Left lung (tissue), 4 donors: ENCODE measurements at regions not wholly inside any gene's neighbourhood (a gene's known extent, or its start where the extent isn't known, plus 50 kb on each side); places are given as distances from the start of the nearest gene placed in this dataset.

Experiments
- ATAC-seq: fragments of 200-7000 bp; cut with Tn5 transposase; one replicate; pipeline ENCODE4 v1.9.1; 2020; ENCODE audit warnings: moderate library complexity
- DNase-seq, 4 donors: peaks; one replicate each; pipeline ENCODE4 v3.0.0-alpha.2; 2013 to 2020
- H3K27ac ChIP-seq, 2 donors: fragments of 200-600 bp; sonication (generic) in 1 of 2; one replicate each; pipeline versions ENCODE4 v1.5.0 to v1.8.0; 2020 to 2021
- H3K27me3 ChIP-seq, 2 donors: fragments of 200-600 bp; sonication (generic) in 1 of 2; one replicate each; pipeline versions ENCODE4 v1.5.0 to v1.8.0; 2020 to 2021
- H3K36me3 ChIP-seq, 2 donors: fragments of 200-600 bp; sonication (generic) in 1 of 2; one replicate each; pipeline versions ENCODE4 v1.5.0 to v1.8.0; 2020 to 2021
- H3K4me1 ChIP-seq, 2 donors: fragments of 200-600 bp; one replicate each; pipeline ENCODE4 v1.8.0; 2021
- H3K4me3 ChIP-seq, 2 donors: fragments of 200-600 bp; sonication (generic) in 1 of 2; one replicate each; pipeline versions ENCODE4 v1.5.0 to v1.8.0; 2020 to 2021; ENCODE audit warnings: mild to moderate bottlenecking in 1 of 2
- H3K9me3 ChIP-seq, 2 donors: fragments of 200-600 bp; sonication (generic) in 1 of 2; one replicate each; pipeline versions ENCODE4 v1.5.0 to v1.8.0; 2020 to 2021
- intact Hi-C, 2 donors: fragments of 100-400 bp; cut with DNase I; formaldehyde crosslinking; loops; one replicate each; pipeline versions ENCODE4 v1.11.2 to v1.14.2; 2022
- TF ChIP-seq, protein P1 (sequence below), 2 donors: fragments of 200-600 bp; sonication (generic) in 1 of 2; IDR thresholded peaks; one replicate each; pipeline versions ENCODE4 v1.5.0 to v1.8.0; 2021; ENCODE audit warnings: antibody characterized with exemption in 2 of 2
- donor health status: DM: no; HTN: yes; CAD: no.
- donor health status: DM: no; HTN: no; CAD: no.

- Histone ChIP-seq H3K27me3 (no peaks in the 10 kb centered on the region), H3K4me3 (no peak overlapping the region), H3K9me3 (no peaks in the 10 kb centered on the region), H3K36me3 (no peaks in the 10 kb centered on the region), H3K27ac (peak overlapping the region in 1 of 2 donors; percentile 57), H3K4me1 (no peaks in the 10 kb centered on the region)
- intact Hi-C loops: no loop called here
- no peak for DNase-seq
- ATAC-seq: peak; percentile 89
- TF ChIP-seq, protein P1, sequence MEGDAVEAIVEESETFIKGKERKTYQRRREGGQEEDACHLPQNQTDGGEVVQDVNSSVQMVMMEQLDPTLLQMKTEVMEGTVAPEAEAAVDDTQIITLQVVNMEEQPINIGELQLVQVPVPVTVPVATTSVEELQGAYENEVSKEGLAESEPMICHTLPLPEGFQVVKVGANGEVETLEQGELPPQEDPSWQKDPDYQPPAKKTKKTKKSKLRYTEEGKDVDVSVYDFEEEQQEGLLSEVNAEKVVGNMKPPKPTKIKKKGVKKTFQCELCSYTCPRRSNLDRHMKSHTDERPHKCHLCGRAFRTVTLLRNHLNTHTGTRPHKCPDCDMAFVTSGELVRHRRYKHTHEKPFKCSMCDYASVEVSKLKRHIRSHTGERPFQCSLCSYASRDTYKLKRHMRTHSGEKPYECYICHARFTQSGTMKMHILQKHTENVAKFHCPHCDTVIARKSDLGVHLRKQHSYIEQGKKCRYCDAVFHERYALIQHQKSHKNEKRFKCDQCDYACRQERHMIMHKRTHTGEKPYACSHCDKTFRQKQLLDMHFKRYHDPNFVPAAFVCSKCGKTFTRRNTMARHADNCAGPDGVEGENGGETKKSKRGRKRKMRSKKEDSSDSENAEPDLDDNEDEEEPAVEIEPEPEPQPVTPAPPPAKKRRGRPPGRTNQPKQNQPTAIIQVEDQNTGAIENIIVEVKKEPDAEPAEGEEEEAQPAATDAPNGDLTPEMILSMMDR (IDR thresholded peaks at IDR 0.05): no peak
Measured at GRCh38 chr10:57692255-57692980, 575.3 kb downstream of the IPMK start.

DNA sequence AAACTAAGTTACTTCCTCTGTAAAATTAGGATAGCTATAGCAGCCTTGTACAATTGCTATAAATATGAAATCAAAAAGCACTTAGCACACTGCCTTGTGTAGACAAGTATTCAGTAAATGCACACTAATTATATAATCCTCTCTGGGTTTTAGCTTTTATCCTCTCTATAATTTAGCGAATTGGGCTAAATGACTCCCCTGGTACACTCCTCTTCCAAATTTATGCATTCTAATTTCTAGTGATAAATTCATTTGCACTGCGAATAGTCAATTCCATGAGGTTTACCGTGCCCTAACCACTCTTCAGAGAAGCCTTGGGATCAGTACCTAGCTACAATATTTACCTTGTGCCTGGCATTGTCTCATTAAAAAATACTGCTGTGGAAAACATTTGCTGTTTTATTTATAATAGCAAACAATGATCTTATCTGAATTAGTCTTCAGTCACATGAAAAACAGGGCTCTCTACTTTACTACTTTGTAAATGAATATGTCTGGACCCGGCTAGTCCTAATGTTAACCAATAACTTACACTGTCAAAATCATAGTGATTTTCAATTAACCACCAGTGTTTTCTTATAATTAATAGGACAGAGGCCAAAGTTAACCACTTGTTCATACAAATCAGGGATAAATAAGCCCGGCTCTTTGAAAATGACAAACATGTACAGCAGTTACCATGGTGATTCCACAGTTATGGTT lies 577.9 kb downstream of the IPMK start:
- Histone ChIP-seq H3K27ac (no peak overlapping the region), H3K27me3 (no peaks in the 10 kb centered on the region), H3K4me3 (no peak overlapping the region), H3K9me3 (no peaks in the 10 kb centered on the region), H3K4me1 (no peaks in the 10 kb centered on the region), H3K36me3 (no peaks in the 10 kb centered on the region)
- intact Hi-C loops: no loop called here
- ATAC-seq (no peak), DNase-seq (no peak)
- TF ChIP-seq, protein P1 (IDR thresholded peaks at IDR 0.05): no peak

DNA sequence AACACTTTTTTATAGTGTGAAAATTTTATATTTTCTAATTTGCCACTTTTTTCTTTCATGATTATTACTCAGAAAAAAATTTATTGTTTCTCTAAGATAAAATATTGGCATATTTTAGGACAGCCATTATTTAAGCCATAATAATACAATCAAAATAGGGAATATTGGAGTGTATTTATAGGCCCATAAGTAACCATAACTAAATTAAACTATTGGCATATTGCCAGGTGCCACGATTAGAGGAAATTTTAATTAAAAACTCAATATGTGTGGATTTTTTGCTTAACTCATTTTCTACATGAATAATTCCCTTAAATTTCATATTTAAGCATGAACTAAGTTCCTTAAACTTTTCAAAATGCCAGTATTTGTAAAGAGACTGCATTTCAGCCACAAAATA lies 587.8 kb downstream of the IPMK start:
- H3K27me3 ChIP-seq: no peaks in the 10 kb centered on the region
- intact Hi-C loops: no loop called here
- H3K27ac ChIP-seq: no peak overlapping the region
- TF ChIP-seq, protein P1 (IDR thresholded peaks at IDR 0.05): no peak
- H3K36me3 ChIP-seq: no peaks in the 10 kb centered on the region
- H3K4me3 ChIP-seq: no peak overlapping the region
- DNase-seq (no peak), ATAC-seq (no peak)
- H3K9me3 ChIP-seq: no peaks in the 10 kb centered on the region
- no peaks in the 10 kb centered on the region for H3K4me1 ChIP-seq

DNA sequence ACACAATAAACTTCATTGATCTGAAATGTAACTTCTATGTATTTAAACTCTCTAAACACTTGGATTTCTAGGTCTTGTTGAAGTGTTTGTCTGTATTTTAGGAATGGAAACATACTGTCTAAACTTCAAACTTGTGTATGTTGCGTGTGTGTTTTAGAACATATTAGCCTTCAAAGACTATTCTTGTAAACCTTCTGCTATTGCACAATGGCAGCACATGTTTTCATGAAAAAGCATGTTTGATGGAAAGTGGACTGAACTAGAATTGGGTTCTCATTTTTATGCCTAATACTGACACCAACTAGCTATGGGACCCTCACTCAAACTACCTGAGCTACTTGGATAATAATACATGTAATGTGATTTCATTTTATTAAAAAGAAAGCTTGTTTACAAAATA lies 592.6 kb downstream of the IPMK start:
- DNase-seq (no peak), ATAC-seq (no peak)
- H3K36me3 ChIP-seq: no peaks in the 10 kb centered on the region
- no peak overlapping the region for H3K4me3 ChIP-seq
- TF ChIP-seq, protein P1 (IDR thresholded peaks at IDR 0.05): no peak
- intact Hi-C loops: no loop called here
- H3K27ac ChIP-seq: no peak overlapping the region
- H3K4me1 ChIP-seq: no peaks in the 10 kb centered on the region
- H3K27me3 ChIP-seq: no peaks in the 10 kb centered on the region
- H3K9me3 ChIP-seq: no peaks in the 10 kb centered on the region

GRCh38 chr10:57673446-57673960 lies 594.2 kb downstream of the IPMK start:
- H3K9me3 ChIP-seq: no peaks in the 10 kb centered on the region
- no peak overlapping the region for H3K4me3 ChIP-seq
- ATAC-seq (no peak), DNase-seq (no peak)
- H3K36me3 ChIP-seq: no peaks in the 10 kb centered on the region
- no peak overlapping the region for H3K27ac ChIP-seq
- TF ChIP-seq, protein P1 (IDR thresholded peaks at IDR 0.05): no peak
- H3K4me1 ChIP-seq: no peaks in the 10 kb centered on the region
- no peaks in the 10 kb centered on the region for H3K27me3 ChIP-seq
- intact Hi-C loops: no loop called here
